HCT116 (cell line): ENCODE measurements at regions not wholly inside any gene's neighbourhood (a gene's known extent, or its start where the extent isn't known, plus 50 kb on each side); places are given as distances from the start of the nearest gene placed in this dataset.

Experiments used
- ATAC-seq: fragments of 200-7000 bp; cut with Tn5 transposase; 2 replicates; pipeline ENCODE4 v1.9.1; 2020; ENCODE audit warnings: mild to moderate bottlenecking, moderate library complexity
- BruUV-seq: library from RNA; stranded (reverse); fragments of 400-500 nt; replicated peaks from 2 replicates; lab custom pipeline; 2021; lab: Mats Ljungman, UMichigan
- CTCF ChIA-PET: fragments of 300-600 bp; sonication (Branson Sonifier 250); formaldehyde crosslinking; loops from one replicate; lab custom pipeline; 2021; ENCODE audit warnings: antibody characterized with exemption; lab: Charles Lee
- POLR2A ChIA-PET: fragments of 300-600, 350-600 bp; sonication (Branson Sonifier 250); formaldehyde crosslinking; loops from one replicate; lab custom pipeline; 2021; ENCODE audit warnings: antibody characterized with exemption; lab: Charles Lee
- RAD21 ChIA-PET, 2 experiments: fragments of 300-600 bp; sonication (Branson Sonifier 250); formaldehyde crosslinking; loops; one replicate each; lab custom pipeline; 2023; ENCODE audit warnings: low total read pairs in 2 of 2; ENCODE audit not compliant: uncharacterized antibody in 2 of 2, unreplicated experiment in 2 of 2, low non-redundant PET in 1 of 2; lab: Charles Lee
- DNase-seq: peaks from one replicate; pipeline ENCODE4 v3.0.0-alpha.2; 2010; ENCODE audit warnings: low read depth, low spot score
- H2AFZ ChIP-seq: fragments of 200-600 bp; shearing (Covaris generic), sonication (generic); 2 replicates; pipeline ENCODE4 v1.6.1; 2017; ENCODE audit warnings: low read depth, mixed run types, mixed read lengths, antibody characterized with exemption, low read length; ENCODE audit not compliant: poor library complexity, severe bottlenecking
- H3K27ac ChIP-seq: 2 replicates; pipeline ENCODE4 v1.5.1; 2012; ENCODE audit warnings: low read depth, low read length
- H3K27me3 ChIP-seq: fragments of 200-600 bp; sonication (generic); 2 replicates; pipeline ENCODE4 v1.6.1; 2016; ENCODE audit warnings: mixed run types, low read length, mixed read lengths; ENCODE audit not compliant: insufficient read depth
- H3K36me3 ChIP-seq, 2 experiments: fragments of 200-500 bp in 1 of 2; fragments of 200-600 bp in 1 of 2; sonication (Bioruptor generic) in 1 of 2; sonication (generic) in 1 of 2; 2 replicates each; pipeline versions ENCODE4 v1.5.1 to v1.6.1; 2014 to 2016; ENCODE audit warnings: low read length in 2 of 2, inconsistent platforms in 1 of 2, mixed read lengths in 1 of 2, mixed run types in 1 of 2; ENCODE audit not compliant: insufficient read depth in 2 of 2, control insufficient read depth in 1 of 2
- H3K4me1 ChIP-seq, 2 experiments: fragments of 200-600 bp in 1 of 2; sonication (generic) in 1 of 2; 2 replicates each; pipeline versions ENCODE4 v1.5.1 to v1.6.1; 2012 to 2017; ENCODE audit warnings: low read length in 2 of 2, inconsistent platforms in 1 of 2, mild to moderate bottlenecking in 1 of 2, mixed read lengths in 1 of 2, mixed run types in 1 of 2, moderate library complexity in 1 of 2; ENCODE audit not compliant: insufficient read depth in 2 of 2, control insufficient read depth in 1 of 2
- H3K4me2 ChIP-seq: fragments of 200-600 bp; sonication (generic); 2 replicates; pipeline ENCODE4 v1.6.1; 2017; ENCODE audit warnings: mixed run types, low read length, mixed read lengths
- H3K4me3 ChIP-seq, 2 experiments: fragments of 200-600 bp in 1 of 2; sonication (generic) in 1 of 2; replicated peaks in 1 of 2; 2 replicates each; pipeline ENCODE4 v1.5.1; 2011 to 2016; ENCODE audit warnings: low read length in 2 of 2, control low read depth in 1 of 2, low read depth in 1 of 2, mild to moderate bottlenecking in 1 of 2, mixed read lengths in 1 of 2, mixed run types in 1 of 2
- H3K79me2 ChIP-seq: fragments of 200-600 bp; sonication (generic); 2 replicates; pipeline ENCODE4 v1.6.1; 2017; ENCODE audit warnings: mild to moderate bottlenecking, mixed run types, low read length, moderate library complexity, mixed read lengths; ENCODE audit not compliant: insufficient read depth
- H3K9ac ChIP-seq: fragments of 200-600 bp; sonication (generic); 2 replicates; pipeline ENCODE4 v1.6.1; 2016; ENCODE audit warnings: low read length, mixed read lengths
- H3K9me2 ChIP-seq: fragments of 200-600 bp; sonication (generic), shearing (Covaris generic); 2 replicates; pipeline ENCODE4 v1.6.1; 2017; ENCODE audit warnings: mixed run types, mild to moderate bottlenecking, moderate library complexity; ENCODE audit not compliant: insufficient read depth
- H3K9me3 ChIP-seq, 2 experiments: fragments of 200-500 bp in 1 of 2; fragments of 200-600 bp in 1 of 2; sonication (Bioruptor generic) in 1 of 2; sonication (generic) in 1 of 2; 2 replicates each; pipeline ENCODE4 v1.6.1; 2014 to 2017; ENCODE audit warnings: low read length in 2 of 2, mixed read lengths in 2 of 2, inconsistent platforms in 1 of 2, low read depth in 1 of 2, mild to moderate bottlenecking in 1 of 2, mixed run types in 1 of 2, moderate library complexity in 1 of 2; ENCODE audit not compliant: control insufficient read depth in 1 of 2, insufficient read depth in 1 of 2
- H4K20me1 ChIP-seq: fragments of 200-600 bp; sonication (generic), shearing (Covaris generic); 2 replicates; pipeline ENCODE4 v1.6.1; 2017; ENCODE audit warnings: mixed run types, mild to moderate bottlenecking, moderate library complexity; ENCODE audit not compliant: insufficient read depth
- CBX3 ChIP-seq: IDR thresholded peaks from 2 replicates; pipeline ENCODE4 v1.6.1; 2012; ENCODE audit warnings: low read depth
- CEBPB ChIP-seq: IDR thresholded peaks from 2 replicates; pipeline ENCODE4 v1.6.1; 2012; ENCODE audit warnings: low read depth
- EGR1 ChIP-seq: IDR thresholded peaks from 2 replicates; pipeline ENCODE4 v1.6.1; 2012; ENCODE audit warnings: low read depth
- ELF1 ChIP-seq: IDR thresholded peaks from 2 replicates; pipeline ENCODE4 v1.6.1; 2012; ENCODE audit warnings: low read depth, borderline replicate concordance
- EZH2phosphoT487 ChIP-seq: fragments of 200-600 bp; IDR thresholded peaks from 2 replicates; pipeline ENCODE4 v1.6.1; 2018; ENCODE audit warnings: antibody characterized with exemption, borderline replicate concordance
- FOSL1 ChIP-seq: IDR thresholded peaks from 2 replicates; pipeline ENCODE4 v1.6.1; 2012; ENCODE audit warnings: low read depth
- JUND ChIP-seq: IDR thresholded peaks from 2 replicates; pipeline ENCODE4 v1.6.1; 2012
- POLR2A ChIP-seq: IDR thresholded peaks from 2 replicates; pipeline ENCODE4 v1.7.0; 2011; ENCODE audit warnings: borderline replicate concordance; ENCODE audit not compliant: insufficient read depth, insufficient read length; ENCODE audit errors: extremely low read depth
- POLR2AphosphoS5 ChIP-seq: IDR thresholded peaks from 2 replicates; pipeline ENCODE4 v1.6.1; 2011; ENCODE audit warnings: mild to moderate bottlenecking, low read depth, low read length, moderate library complexity
- RAD21 ChIP-seq: IDR thresholded peaks from 2 replicates; pipeline ENCODE4 v1.6.1; 2012; ENCODE audit warnings: low read depth, mild to moderate bottlenecking
- SIN3A ChIP-seq: IDR thresholded peaks from 2 replicates; pipeline ENCODE4 v1.6.1; 2012; ENCODE audit warnings: low read depth
- SP1 ChIP-seq: IDR thresholded peaks from 2 replicates; pipeline ENCODE4 v1.6.1; 2012; ENCODE audit warnings: low read depth
- SRF ChIP-seq: IDR thresholded peaks from 2 replicates; pipeline ENCODE4 v1.6.1; 2012; ENCODE audit warnings: low read depth
- TCF7L2 ChIP-seq: IDR thresholded peaks from 2 replicates; pipeline ENCODE4 v1.7.0; 2011; ENCODE audit warnings: borderline replicate concordance, inconsistent platforms; ENCODE audit not compliant: insufficient read depth, insufficient read length; ENCODE audit errors: extremely low read depth
- YY1 ChIP-seq: IDR thresholded peaks from 2 replicates; pipeline ENCODE4 v1.6.1; 2011; ENCODE audit warnings: low read length, low read depth, moderate library complexity, mild to moderate bottlenecking; ENCODE audit not compliant: insufficient replicate concordance; ENCODE audit errors: extremely low read depth
- ZFX ChIP-seq: fragments of 450-650 bp; IDR thresholded peaks from 2 replicates; pipeline ENCODE4 v1.6.1; 2017
- ZNF274 ChIP-seq: fragments of 200-500 bp; sonication (Bioruptor generic); IDR thresholded peaks from 2 replicates; pipeline ENCODE4 v1.6.1; 2014; ENCODE audit warnings: mild to moderate bottlenecking, low read depth, low read length, inconsistent platforms
- intact Hi-C: fragments of 100-400 bp; cut with micrococcal nuclease; formaldehyde crosslinking; loops from 2 replicates; pipeline ENCODE4 v1.10.0; 2022
- TF ChIP-seq, protein P1 (sequence below), 3 experiments: fragments of 200-600 bp in 1 of 3; sonication (generic) in 1 of 3; IDR thresholded peaks in 2 of 3; conservative IDR thresholded peaks in 1 of 3; 2 replicates each; pipeline ENCODE4 v1.5.1; 2012 to 2017; ENCODE audit warnings: low read depth in 2 of 3, low read length in 2 of 3, antibody characterized with exemption in 1 of 3, borderline replicate concordance in 1 of 3, control low read depth in 1 of 3, mild to moderate bottlenecking in 1 of 3, mixed read lengths in 1 of 3, mixed run types in 1 of 3, moderate library complexity in 1 of 3; ENCODE audit not compliant: insufficient read depth in 1 of 3
- TF ChIP-seq, protein P2 (sequence below): IDR thresholded peaks from 2 replicates; pipeline ENCODE4 v1.6.1; 2012; ENCODE audit warnings: low read depth
- TF ChIP-seq, protein P3 (sequence below): IDR thresholded peaks from 2 replicates; pipeline ENCODE4 v1.6.1; 2012

DNA sequence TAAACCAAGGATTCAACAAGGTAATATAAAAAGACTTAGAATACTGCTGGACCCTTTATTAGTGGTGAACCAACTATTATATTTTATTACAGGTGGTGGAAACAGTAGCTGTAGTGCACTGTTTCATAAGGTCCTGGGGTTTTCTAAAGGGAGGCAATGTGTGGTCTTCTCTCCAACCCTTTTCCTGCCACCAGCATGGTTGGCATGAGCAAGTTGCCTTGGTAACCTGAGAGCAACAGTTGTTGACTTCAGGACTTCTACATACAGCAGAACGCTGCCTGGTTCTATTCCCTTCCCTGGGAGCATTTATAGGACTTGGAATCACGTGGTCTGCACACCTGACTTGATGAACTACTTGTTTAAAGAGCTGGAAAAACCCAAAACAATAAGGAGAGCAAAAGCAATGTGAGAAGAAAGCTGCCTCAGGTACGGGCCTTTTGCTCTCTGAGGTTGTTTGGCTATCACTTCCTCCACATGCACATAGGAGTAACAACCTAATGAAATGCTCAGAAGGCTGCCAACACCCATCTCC lies 81.1 kb upstream of the RAI14 start:
- Histone ChIP-seq H4K20me1 (no peaks in the 10 kb centered on the region), H3K9me3 (no peaks in the 10 kb centered on the region), H3K4me3 (no peak overlapping the region), H3K9ac (no peak overlapping the region), H3K27me3 (no peaks in the 10 kb centered on the region), H2AFZ (no peak overlapping the region), H3K36me3 (no peaks in the 10 kb centered on the region), H3K79me2 (no peaks in the 10 kb centered on the region), H3K4me1 (no peaks in the 10 kb centered on the region), H3K4me2 (no peak overlapping the region), H3K27ac (no peak overlapping the region), H3K9me2 (no peaks in the 10 kb centered on the region)
- ATAC-seq (no peak), DNase-seq (no peak)
- no TSS peak for BruUV-seq
- ChIA-PET CTCF (no interaction called here), RAD21 (no interaction called here), POLR2A (no interaction called here)
- TF ChIP-seq POLR2A (no peak), SIN3A (no peak), CBX3 (no peak), TCF7L2 (no peak), ELF1 (no peak), RAD21 (no peak), SRF (no peak), FOSL1 (no peak), EZH2phosphoT487 (no peak), ZFX (no peak), CEBPB (no peak), YY1 (no peak), POLR2AphosphoS5 (no peak), SP1 (no peak), JUND (no peak), ZNF274 (no peak), EGR1 (no peak)
- TF ChIP-seq, protein P1, sequence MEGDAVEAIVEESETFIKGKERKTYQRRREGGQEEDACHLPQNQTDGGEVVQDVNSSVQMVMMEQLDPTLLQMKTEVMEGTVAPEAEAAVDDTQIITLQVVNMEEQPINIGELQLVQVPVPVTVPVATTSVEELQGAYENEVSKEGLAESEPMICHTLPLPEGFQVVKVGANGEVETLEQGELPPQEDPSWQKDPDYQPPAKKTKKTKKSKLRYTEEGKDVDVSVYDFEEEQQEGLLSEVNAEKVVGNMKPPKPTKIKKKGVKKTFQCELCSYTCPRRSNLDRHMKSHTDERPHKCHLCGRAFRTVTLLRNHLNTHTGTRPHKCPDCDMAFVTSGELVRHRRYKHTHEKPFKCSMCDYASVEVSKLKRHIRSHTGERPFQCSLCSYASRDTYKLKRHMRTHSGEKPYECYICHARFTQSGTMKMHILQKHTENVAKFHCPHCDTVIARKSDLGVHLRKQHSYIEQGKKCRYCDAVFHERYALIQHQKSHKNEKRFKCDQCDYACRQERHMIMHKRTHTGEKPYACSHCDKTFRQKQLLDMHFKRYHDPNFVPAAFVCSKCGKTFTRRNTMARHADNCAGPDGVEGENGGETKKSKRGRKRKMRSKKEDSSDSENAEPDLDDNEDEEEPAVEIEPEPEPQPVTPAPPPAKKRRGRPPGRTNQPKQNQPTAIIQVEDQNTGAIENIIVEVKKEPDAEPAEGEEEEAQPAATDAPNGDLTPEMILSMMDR (IDR thresholded peaks at IDR 0.05 in 2 of 3, conservative IDR thresholded peaks at IDR 0.05 in 1 of 3; ENCODE audit: borderline replicate concordance in 1 of 3, insufficient read depth in 1 of 3, low read depth in 2 of 3, low read length in 2 of 3), result no peak
- TF ChIP-seq, protein P2, sequence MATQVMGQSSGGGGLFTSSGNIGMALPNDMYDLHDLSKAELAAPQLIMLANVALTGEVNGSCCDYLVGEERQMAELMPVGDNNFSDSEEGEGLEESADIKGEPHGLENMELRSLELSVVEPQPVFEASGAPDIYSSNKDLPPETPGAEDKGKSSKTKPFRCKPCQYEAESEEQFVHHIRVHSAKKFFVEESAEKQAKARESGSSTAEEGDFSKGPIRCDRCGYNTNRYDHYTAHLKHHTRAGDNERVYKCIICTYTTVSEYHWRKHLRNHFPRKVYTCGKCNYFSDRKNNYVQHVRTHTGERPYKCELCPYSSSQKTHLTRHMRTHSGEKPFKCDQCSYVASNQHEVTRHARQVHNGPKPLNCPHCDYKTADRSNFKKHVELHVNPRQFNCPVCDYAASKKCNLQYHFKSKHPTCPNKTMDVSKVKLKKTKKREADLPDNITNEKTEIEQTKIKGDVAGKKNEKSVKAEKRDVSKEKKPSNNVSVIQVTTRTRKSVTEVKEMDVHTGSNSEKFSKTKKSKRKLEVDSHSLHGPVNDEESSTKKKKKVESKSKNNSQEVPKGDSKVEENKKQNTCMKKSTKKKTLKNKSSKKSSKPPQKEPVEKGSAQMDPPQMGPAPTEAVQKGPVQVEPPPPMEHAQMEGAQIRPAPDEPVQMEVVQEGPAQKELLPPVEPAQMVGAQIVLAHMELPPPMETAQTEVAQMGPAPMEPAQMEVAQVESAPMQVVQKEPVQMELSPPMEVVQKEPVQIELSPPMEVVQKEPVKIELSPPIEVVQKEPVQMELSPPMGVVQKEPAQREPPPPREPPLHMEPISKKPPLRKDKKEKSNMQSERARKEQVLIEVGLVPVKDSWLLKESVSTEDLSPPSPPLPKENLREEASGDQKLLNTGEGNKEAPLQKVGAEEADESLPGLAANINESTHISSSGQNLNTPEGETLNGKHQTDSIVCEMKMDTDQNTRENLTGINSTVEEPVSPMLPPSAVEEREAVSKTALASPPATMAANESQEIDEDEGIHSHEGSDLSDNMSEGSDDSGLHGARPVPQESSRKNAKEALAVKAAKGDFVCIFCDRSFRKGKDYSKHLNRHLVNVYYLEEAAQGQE, result no peak
- TF ChIP-seq, protein P3, sequence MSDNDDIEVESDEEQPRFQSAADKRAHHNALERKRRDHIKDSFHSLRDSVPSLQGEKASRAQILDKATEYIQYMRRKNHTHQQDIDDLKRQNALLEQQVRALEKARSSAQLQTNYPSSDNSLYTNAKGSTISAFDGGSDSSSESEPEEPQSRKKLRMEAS, result no peak
- intact Hi-C loops, result no loop called here
